Activated CD4-positive, alpha-beta T cell treated with anti-CD3 and anti-CD28 coated beads, Interleukin-2, amount 50 U/mL, for 48 hours (primary cell): ENCODE measurements at regions not wholly inside any gene's neighbourhood (a gene's known extent, or its start where the extent isn't known, plus 50 kb on each side); places are given as distances from the start of the nearest gene placed in this dataset.

ENCODE experiments used
- DNase-seq, 2 experiments: peaks; one replicate each; pipeline ENCODE4 v3.0.0-alpha.2; 2020

DNA sequence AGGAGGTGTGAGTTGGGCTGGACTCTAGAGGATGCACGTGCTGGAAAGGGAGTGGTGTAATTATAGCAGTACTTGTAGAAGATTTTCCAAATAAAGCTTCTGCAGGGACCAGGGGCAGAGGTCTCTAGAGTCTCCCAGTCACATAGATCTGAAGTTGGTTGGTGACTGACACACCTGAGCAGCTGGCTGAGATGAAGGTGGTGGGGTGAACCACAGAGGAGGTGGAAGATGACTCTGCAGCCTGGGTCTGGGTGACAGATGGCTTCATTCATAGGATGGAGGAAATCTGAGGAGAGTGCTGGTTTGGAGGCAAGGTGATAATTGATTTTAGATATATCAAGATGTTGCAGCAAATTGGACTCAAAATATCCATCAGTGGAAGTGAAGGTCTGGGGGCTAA lies 178.9 kb upstream of the IVNS1ABP start:
- DNase-seq, result no peak

DNA sequence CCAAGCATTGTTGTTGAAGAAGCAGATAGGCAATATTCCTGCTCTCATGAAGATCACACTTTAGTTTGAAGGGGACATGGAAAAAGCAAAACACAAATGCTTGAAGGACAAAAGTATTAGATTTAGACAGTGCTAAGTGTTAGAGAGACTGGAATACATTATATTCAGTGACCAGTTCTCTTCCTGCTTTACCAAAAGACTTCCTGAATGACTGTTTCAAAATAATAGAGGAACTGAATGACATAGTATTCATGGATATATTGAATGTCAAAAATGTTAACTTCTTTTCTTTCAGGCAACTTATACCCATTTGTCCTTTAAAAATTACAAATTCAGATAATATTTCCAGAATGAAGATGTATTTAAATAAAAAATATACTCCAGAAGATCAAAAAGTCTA lies 178.0 kb upstream of the IVNS1ABP start:
- DNase-seq, result no peak

DNA sequence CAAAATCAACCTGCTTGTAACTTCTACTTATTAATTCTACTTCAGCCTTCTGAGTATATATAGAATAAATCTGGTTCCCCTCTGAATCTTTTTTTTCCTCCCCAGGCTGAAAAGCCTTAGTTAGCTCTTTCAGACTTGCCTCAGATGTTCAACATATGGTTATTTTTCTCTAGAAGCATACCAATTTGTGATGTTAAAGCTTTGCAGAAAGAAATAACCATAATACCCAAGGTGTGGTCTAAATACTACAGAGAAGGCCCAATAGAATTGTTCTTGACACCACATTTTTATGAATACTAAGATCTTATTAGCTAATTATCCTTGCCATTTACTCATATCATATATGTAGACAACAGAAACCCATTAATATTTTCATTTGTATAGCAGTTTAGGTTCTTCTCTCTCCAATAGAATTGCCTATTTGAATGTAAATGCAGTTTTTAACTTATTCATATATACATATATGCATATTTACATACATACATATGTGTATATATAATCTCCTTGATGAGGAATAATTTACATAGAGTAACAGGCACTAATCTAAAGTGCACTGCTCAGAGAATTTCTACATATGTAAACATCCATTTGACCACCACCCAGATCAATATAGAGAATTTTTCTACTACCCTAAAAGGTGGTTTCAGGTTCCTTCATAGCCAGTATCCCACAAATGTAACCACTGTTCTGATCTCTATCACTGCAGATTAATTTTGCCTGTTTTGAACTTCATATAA lies 175.2 kb upstream of the IVNS1ABP start:
- no peak for DNase-seq

DNA sequence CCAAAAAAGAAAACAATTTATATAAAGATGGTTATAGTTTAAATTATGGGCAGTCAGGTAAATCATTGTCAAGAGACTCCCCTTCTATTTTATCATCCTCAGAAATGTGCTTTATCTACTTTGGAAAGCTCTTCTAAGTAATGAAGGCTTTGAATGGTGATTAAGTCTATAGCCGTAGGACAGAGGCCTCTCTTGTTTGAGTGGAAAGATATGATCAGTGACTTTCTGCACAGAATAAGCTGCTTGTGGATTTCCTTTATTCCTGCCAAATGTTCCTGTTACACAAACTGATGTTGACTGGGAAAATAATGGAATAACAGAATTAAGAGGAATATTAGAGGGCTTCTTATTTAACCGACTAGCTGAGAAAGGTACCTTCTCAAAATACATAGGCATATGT lies 174.6 kb upstream of the IVNS1ABP start:
- no peak for DNase-seq

DNA sequence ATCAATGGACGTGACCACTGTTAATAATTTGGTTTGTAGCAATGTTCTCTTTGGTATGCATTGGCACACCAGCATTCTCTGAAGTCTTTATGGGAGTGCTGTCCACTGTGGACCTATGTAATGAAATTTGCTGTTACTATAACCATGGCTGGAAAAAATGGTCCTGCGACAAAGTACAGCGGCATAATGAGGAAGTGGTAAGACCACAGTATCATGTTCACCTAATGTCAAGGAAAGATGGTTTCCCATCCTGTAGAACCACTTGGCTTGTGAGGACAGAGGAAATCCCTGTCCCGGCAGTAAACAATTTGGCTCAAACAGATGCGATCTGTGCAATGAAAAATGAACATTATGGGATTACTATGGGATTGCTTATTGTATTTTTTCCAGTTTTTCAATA lies 173.9 kb upstream of the IVNS1ABP start:
- no peak for DNase-seq

DNA sequence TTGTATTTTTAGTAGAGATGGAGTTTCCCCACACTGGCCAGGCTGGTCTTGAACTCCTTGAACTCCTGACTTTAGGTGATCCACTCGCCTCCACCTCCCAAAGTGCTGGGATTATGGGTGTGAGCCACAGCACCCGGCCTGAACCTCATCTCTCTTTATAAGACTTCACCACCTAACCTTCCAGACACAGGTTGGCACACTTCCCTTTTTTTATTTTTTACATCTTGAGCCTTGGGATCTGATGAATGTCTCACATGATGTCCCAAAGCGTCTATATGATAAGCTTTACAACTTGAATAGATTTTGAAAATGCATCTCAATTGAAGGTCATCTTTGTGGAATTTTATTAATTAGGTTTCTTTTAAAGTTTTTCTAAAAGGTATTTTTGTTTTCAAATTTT lies 172.4 kb upstream of the IVNS1ABP start:
- no peak for DNase-seq

DNA sequence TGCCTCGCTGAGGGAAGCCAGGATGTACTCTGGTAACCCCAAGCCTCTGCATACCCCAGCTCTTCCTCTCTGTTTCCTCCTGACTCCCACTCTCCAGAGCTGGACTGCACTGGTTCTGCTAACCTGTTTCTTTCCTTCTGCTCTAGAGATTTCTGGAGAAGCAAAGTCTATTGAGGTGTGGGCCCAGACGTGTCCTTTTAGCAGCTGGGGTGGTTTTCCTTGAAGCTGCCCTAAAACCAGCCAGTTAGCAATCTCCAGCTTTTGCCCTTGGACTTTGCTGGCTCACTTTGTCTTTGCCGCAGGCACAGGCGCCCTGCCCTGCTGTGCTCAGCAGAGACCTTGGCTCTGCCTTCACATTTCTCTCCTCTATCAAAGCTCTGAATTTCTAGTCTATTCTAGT lies 171.8 kb upstream of the IVNS1ABP start:
- no peak for DNase-seq

DNA sequence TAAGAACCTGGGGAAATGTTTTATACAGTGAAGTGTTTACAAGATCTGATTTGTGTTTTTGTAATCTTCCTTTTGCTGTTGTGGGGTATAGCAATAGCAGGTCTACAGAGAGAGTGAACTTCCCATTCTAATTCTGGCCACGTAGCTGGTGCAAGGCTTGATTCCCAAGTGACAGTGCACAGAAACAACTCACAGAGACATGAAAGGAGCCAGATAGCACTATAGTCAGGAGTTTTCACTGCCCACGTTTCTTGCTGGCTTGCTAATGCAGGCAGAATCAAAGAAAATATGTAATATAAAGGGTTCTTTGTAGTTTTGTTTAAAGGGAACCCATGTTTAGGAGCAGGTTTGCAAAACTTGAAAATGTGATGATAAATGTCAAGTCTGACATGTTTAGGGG lies 170.9 kb upstream of the IVNS1ABP start:
- no peak for DNase-seq

DNA sequence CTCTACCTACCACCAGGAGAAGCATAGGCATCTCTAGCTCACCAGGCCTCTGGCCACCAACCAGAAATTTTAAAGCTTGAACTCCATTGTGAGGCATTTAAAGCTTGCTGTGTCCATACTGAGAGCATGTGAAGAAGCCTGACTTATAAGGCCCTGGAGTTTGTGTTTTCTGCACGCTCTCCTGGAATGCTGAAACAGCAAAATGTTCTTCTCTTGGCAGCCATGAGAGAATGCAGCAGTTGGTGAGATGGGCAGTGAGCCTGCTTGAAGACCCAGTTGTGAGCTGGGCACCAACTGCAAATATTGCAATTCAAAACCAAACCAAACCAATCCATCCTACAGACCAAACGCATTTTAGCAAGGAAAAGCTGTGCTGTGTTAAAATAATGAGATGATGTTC lies 170.0 kb upstream of the IVNS1ABP start:
- no peak for DNase-seq

DNA sequence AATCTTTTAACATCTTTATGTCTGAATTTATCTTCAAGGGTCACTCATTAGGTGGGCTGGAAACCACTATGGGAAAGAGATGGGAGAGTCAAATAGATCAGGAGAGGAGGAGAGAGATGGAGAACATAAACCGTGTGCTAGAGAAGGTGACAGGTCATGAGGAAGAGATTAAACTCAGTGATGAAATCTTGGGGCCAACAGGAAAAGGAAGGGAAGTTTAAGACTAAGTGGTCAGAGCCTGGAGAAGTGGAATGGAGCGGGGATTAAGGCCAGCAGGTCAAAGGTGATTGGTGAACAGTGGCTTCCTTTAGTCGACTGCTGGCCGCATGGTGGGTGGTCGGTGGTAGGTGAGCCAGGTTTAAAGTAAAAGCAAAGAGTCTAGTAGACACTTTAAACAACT lies 169.3 kb upstream of the IVNS1ABP start:
- no peak for DNase-seq

DNA sequence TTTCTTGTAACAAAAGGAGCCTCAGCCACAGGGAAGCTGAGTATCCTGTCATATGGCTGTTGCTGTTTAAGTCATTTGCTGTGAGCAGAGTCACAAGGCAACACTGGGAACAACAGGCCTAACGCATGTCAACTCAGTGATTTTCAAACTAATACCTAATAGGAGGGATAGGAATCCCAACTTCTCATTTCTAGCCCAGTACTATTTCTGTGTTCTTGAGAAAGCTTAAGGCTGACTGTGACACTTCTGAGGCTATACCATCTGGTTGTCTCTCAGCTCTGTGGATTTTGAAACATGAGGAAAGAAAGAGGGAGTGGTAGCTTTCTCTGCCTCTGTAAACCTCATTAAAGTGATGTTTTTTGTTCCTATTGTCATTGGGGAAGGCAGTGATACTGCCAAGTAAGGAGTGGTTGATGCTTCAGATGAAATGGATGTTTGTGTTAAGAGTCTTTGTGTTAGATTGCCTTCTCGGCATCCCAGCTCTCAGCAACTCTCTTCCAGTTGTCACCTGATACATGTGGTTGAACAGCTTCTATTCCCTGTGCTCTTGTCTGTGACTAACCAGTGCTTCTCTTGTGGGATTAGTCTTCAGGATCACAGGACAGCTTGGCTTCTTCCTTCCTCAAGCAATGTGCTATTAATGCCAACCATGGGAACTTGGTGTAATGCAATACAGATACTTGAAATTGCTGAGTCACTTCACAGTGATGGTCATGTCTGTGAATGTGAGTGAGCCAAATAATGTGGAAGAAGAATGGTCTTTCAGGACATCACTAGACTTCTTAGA lies 166.8 kb upstream of the IVNS1ABP start:
- no peak for DNase-seq

DNA sequence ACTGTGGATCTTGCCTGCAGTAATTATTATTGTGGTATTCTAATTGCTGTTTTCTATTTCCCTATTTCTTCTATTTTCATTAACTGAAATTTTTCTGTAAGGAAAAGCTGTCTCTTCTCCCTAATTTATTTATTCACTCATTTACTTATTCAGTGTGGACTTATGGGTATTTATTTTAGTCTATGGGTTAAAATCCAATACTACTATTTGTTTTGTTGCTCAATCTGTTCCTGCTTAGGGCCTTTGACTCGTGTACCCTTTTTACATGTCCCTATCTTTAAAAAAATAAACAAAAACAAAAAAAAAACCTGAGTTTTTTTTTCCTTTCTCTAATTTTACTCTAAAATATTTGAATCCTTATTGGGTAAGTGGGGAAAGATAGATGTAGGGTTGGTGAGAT lies 166.2 kb upstream of the IVNS1ABP start:
- no peak for DNase-seq

DNA sequence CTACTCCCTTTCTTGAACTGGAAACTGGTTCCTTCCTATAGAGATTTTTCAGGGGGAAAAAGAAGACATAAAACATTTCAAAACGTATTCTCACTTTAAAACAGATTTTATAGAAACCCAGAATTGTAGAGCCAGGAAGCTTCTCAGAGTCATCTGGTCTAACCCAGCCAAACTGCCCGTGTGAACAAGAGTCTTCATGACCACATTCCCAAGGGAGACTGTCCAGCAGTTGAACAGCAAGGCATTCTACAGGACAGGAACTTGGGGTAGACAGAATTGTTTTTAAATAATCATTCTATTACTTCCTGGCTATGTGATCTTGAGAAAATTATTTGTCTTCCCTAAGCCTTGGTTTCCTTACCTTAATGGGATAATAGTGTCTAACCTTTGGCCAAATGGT lies 163.5 kb upstream of the IVNS1ABP start:
- no peak for DNase-seq

DNA sequence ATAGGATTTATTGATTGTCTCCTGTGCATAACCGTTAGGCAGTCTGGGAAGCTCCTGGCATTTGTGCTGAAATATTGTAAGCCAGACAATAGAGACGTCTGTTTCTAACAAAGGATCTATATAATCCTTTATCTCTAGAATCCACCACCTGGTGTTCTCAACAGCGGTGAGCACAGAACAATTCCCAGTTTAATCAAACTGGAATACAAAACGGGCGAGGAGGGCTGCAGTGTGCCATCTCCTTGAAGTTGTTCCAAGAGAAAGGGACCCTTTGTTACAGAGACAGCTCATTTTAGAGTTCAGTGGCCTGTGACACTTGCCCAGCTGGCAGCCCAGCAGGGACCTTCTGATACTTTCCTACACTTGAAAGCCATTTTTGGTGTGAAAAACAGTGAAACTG lies 162.8 kb upstream of the IVNS1ABP start:
- no peak for DNase-seq

DNA sequence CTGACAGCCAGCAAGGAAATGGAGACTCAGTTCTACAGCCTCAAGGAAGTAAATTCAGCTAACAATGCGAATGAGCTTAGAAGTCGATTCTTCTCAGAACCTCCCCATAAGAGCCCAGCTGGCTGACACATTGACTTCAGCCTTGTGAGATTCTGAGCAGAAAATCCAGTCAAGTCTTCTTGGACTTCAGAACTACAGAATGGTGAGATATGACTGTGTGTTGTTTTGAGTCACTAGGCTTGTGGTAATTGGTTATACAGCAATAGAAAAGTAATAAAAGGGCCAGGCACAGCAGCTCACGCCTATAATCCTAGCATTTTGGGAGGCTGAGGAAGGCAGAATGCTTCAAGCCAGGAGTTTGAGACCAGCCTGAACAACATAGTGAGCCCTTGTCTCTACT lies 161.8 kb upstream of the IVNS1ABP start:
- DNase-seq, result no peak

DNA sequence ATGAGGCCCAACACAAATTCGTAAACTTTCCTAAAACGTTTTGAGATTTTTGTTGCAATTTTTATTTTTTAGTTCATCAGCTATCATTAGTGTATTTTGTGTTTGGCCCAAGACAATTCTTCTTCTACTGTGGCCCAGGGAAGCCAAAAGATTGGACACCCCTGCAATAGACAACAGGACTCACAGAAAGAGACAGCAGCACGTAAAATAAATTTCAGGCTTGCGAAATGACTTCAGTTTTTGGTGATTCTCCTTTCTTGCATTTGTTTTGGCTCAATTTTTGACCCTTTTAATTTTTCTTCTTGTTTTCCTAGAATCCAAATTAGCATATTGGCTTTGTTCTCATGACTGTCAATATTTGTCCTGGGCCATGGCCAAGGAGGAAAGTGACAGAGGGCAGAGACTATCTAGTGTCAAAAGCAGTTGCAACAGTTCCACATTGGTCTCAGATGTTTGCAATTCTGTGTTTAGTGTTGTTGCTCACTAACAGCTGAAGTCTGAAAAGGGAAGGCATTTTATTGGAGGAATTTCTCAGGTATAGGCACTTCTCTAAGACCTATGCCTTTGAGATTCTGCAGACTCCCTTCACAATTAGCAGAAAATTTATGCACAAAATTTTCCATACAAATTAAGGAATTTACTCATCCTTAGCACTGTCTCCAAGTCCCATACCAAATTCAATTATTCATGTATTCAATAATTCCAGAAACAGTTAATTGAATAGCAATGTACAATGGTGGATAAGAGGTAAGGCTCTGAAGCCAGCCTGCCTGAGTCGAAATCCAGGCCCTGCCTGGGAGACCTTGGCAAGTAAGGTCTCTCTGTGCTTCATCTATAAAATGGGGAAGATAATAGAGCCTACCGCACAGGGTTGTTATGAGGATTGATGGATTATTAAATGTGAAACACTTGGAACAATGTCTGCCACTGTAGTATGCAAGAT lies 160.9 kb upstream of the IVNS1ABP start:
- no peak for DNase-seq

DNA sequence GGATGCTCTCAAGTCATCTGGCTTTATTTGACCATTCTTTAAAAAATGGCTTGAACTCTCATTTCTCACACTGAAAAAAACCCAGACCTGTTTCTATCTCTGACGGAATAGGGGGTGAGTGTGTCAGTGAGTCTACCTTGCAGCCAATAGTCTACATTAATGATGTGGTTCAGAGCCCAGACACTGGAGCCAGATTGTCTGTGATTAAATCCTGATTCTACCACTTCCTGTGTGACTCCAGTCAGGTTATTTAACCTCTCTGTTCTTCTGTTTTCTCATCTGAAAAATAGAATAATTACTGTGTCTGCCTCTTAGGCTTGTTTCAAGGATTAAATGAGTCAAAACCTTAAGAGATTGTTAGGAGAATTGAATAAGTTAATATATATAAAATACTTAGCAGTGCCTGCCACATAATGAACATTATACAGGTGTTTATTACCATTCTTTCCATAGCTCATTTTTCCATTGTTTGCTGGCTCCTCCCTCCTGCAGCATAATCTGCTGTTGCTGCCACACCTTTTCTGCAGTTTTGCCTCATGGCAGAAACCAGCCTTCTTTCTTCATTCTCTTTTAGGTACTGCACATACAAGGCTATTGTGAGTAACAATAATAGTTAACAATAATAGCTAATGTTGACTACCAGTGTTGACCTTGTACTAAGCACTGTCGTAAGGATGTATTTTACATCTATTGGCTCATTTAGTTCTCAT lies 157.6 kb upstream of the IVNS1ABP start:
- no peak for DNase-seq

DNA sequence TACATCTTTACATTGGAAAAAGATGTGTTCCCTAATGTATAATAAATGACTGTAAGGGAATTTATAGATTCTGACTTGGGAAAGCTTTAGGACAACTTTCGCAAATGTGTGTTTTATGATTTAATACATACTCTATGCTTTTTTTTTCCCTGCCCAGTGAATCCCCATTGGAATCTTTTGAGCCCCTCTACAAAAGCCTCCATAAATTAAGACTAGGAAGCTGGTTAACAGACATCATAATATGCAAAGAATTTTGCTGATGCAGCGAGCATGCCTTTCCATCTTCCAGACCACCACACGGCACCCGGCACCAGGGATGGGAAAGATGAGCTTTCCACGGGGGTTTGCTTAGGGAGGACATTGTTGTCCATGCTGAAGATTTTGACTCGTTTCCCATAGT lies 156.1 kb upstream of the IVNS1ABP start:
- no peak for DNase-seq

DNA sequence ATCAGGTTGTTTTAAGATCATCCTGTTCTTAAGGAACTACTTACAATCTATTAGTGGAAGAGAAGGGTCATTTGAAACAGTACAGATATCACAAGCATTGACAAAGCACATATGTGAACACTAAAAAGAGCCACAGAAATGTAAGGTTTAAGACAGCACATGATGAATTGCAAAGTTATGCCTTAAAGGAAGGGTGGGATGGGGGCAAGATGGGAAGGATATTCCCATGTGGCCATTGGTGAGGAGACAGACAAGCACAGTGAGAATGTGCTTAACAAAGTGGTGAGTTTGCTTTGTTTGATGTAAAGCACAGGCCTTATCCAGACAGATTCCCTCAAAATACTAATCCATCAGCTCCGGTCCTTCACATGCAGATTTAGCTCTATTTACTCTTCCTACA lies 151.6 kb upstream of the IVNS1ABP start:
- DNase-seq, result no peak

DNA sequence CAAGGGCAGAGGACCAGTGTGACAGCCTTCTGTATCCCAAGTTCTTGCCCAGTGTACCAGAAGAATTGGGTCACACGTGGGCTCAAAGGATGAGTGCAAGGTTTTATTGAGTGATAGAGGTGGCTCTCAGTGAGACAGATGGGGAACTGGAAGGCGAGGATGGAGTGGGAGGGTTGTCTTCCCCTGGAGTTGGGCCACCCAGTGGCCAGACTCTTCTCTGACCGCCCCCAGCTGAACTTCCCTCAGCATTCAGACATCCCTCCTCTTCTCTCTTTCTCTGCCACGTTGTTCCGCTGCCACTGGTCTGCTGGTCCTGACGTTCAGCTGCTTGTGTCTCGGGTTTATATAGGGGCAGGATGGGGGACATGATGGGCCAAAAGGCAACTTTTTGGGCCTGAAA lies 150.1 kb upstream of the IVNS1ABP start:
- DNase-seq, result no peak

DNA sequence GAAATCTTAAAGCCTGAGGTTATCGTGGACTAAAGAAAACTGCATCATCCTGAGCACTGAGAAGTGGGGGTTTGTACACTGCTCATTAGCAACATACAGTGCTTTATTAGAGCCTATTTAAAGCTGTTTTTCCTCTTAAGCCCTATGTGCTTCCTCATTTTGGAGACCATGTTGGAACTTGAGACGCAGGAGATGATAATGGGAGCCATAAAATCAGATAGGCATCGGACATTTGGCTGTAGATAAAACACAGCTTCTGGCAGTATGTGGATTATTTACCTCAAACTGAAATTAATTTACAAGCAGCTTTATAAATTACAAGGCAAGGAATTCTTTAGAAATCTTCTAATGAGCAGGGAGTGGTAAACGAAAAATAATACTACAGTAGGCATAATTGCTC lies 147.7 kb upstream of the IVNS1ABP start:
- no peak for DNase-seq

DNA sequence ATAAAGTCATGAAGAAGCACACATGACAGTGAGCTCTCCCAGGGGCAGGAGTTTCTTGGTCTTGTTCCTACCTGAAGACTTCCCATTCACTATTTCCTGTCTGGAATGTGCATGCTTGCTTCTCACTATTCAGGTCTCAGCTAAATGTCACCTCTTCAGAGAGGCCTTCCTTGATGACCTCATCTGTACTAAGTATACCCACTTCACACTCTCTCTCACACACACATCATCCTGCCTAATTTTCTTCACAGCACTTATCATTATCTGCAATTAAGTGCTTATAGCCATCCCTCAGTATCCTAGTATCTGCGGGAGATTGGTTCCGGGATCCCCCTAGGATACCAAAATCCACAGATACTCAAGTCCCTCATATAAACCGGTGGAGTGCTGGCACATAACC lies 146.4 kb upstream of the IVNS1ABP start:
- DNase-seq, result no peak

DNA sequence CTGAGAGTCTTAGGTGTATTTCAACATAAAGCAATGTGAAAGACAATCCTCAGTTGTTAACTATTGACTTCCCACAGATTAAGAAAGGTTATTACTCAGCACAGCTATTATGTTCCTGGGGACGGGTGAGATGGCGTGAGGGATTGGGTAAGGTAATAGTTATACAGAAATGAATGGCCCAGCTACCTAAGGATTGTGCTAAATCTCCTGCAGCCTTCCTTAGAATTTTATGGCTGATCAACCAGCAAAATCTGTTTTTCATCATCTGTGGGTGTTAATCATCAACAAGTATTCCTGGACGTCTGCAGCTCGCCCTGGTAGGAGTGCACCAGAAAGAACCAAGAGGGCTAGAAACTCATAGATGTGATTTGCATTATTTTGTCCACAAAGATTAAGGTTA lies 146.0 kb upstream of the IVNS1ABP start:
- DNase-seq, result no peak
